ENCODE measurements at regions not wholly inside any gene's neighbourhood (a gene's known extent, or its start where the extent isn't known, plus 50 kb on each side); places are given as distances from the start of the nearest gene placed in this dataset.

GRCh38 chr17:77393867-77394539, 253.2 kb downstream of the SEC14L1 start:
- TF ChIP-seq POLR2A (IDR thresholded peaks at IDR 0.05; ENCODE audit: low read depth, low read length): no peak
- TF ChIP-seq TAF1 (IDR thresholded peaks at IDR 0.05; ENCODE audit: low read depth, low read length): no peak
